Left renal pelvis (tissue), 4 donors: ENCODE measurements at regions not wholly inside any gene's neighbourhood (a gene's known extent, or its start where the extent isn't known, plus 50 kb on each side); places are given as distances from the start of the nearest gene placed in this dataset.
"Not testable (repeated sequence)": the region's sequence is repeated elsewhere in the genome, so short reads cannot be mapped to it uniquely, and the experiment has no call there.

Source experiments
- DNase-seq, 4 donors: peaks; one replicate each; pipeline ENCODE4 v3.0.0-alpha.2; 2013; ENCODE audit warnings: low read depth in 4 of 4, low spot score in 3 of 4

DNA sequence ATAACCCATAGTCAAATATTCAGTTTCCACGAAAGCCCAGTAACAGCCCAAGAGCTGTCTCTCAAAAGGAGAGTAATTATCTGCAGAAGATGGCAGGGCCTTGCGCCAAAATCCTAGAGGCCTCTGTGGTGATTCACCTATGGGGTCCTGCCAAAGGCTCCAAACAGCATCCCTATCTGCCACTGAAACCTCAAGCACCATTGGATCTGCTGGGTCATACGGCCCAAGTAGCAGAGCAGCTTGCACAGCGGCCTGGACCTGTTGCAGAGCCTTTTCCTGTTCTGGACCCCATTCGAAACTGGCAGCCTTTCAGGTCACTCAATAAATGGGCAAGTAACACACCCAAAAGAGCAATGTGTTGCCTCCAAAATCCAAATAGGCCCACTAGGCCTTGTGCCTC lies 183.2 kb upstream of the IPO5 start:
- not testable (repeated sequence) for DNase-seq

DNA sequence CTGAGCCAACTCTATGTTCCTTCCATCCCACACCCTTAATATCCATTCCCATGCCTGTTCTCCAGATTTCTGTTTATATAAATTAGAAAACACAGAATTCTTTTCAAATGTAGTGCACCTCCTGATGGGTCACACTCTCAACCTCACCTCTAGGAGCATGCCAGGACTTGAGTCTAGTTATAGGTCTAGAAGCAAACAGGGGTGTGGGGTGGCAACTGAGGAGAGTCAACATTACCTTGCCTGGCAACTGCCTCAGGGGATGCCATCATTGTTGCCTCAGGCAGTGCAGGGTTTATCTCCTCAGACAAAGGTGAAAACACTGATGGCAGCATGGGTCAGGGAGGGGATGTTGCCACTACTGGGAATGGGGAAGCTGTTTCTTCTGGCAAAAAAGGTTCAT lies 181.0 kb upstream of the IPO5 start:
- DNase-seq = not testable (repeated sequence)

DNA sequence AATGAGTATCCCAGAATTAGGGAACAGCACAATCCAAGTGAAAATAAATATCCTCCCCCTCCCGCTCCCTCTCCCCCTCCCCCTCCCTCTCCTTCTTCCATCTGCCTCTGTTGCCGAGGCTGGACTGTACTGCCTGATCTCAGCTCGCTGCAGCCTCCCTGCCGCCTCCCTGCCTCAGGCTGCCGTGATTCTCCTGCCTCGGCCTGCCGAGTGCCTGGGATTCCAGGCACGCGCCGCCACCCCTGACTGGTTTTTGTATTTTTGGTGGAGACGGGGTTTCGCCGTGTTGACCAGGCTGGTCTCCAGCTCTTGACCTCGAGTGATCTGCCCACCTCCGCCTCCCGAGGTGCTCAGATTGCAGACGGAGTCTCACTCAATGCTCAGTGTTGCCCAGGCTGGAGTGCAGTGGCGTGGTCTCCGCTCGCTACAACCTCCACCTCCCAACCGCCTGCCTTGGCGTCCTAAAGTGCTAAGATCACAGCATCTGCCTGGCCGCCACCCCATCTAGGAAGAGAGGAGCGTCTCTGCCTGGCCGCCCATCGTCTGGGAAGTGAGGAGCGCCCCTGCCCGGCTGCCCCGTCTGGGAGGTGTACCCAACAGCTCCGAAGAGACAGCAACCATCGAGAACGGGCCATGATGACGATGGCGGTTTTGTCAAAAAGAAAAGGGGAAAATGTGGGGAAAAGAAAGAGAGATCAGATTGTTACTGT lies 178.9 kb upstream of the IPO5 start:
- DNase-seq = not testable (repeated sequence)

DNA sequence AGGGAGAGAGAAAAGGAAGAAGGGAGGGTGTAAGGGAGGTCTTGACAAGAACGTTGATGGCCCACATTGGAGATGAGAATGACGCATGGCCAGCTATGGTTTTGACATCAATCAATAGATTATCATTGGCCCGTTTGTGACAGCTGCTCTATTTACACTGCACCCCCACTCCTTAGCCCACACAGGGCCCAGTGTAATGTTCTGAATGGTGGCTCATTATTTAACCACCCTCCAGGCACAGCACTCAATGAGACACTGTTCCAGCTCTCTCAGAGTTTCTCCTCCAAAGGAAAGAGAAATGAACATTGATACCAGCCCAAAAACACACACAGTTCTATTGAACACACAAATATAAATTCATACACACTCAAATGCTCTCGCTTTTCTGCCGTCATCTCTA lies 173.0 kb upstream of the IPO5 start:
- no peak for DNase-seq

DNA sequence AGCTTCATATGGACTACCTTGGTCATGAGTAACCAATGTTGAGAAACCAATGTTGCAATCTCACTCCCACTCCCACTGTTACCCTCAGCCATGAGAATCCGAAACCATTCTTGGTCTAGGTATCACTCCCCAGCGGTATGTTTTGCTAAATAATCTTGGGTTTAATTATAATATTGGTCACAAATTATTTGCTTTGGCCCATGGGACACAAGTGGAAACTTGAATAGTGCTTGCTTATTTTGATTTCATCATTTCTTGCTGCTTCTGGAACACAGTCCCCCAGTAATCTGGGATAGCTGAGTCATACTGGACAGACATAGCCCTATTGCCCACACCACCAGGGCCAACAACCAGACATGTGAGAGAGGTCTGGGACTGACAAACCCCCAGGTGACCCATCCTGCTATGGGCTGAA lies 171.6 kb upstream of the IPO5 start:
- DNase-seq = no peak

DNA sequence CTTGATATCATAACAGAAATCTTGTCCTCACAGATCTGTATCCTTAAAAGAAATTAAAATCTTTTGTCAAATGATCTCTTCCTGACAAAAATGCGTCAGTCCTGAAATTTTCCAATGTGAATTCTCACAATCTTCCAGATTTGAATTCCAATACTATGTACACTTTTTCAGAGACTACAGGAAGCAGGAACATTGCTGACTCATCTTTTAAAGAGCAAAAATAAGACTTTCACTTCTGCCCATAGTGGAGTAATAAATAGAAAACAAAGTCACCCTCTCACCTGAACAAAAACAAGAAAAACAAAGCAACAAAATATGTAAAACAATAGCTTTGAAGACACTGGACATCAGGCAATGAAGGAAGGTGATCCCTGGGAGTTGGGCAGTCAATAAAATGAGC lies 167.0 kb upstream of the IPO5 start:
- DNase-seq = no peak

DNA sequence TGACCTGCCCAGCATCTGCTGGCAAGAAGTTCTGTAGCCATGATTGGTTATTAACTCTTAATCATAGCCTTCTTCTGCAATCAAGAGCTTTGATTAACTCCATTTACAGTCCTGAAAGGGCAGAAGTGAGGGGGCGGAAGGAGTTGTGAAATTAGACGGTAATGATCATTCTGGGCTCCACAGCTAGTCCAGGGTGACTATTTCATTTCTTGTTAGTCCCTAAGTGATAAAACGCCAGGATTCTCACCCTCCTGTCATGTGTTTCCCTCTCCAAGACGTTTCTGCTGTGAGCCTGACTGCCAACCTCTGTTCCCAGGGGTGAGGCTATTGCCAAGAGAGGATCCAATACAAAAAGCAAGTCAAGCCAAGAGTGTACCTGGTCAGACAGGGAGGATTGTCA lies 155.9 kb upstream of the IPO5 start:
- DNase-seq = no peak

DNA sequence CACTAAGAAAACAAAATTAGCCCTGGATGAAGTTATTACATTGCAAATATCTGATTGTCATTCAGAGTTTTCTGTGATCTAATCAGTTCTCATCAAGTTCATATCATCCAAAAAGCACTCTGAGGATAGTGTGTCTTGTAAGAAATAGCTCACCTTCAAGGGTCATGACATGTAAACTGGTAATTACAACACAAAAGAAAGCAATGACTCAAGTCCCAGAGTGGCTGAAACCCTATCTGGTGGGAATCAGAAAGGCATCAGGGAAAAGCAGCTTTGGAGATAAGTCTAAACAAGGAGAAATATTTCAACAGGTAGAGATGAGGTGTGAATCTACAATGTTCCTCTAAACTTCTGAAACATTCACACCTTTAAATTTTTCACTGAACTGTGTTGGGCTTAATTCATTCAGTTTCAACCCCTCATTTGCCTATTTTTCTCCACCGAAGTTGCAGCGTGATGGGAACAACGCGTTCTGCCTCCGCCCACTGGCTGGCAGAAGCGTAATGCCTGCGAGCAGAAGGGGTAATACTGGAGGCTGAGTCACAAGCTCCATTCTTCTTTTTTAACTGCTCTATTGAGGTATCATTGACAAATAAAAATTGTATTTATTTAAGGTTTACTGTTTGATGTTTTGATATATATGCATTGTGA lies 155.2 kb upstream of the IPO5 start:
- no peak for DNase-seq

DNA sequence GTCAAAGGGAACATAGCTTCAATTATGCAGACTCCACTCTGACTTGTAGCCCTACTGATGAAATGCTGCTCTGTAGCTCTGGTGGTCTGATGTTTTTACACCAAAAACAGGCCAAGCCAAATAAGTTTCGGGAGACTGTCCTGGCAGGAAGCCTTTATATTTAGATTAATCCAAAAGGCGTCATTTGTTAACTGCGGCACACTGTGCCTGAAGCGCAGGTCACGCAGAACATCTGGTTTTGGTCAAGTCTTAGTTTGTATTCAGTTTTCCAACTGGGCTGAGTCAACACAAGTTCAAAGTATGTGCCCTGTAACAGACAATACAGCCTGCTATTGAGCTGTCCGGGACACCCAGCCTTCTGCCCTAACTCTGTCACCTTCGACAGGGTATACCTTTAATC lies 154.6 kb upstream of the IPO5 start:
- DNase-seq = peak in 2 of 4 donors; percentile 14 to 19

DNA sequence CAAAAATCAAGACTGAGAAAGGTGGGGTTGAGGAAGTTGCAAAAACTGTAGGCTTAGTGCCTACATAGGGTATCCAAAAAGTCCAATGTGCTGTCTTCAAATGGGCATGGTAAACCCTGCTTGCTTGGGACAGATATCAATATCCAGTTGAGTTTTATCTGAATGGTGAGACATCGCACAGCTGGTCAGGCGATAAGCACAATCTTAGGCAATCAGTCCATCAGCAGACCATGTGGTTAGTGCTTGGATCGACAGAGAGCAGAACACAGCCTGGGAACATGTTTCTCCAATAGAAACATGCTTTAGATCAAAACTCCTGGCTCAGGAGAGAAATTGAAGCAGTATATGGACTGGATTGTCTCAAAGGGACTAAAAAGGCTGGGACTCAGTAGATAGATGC lies 151.3 kb upstream of the IPO5 start:
- no peak for DNase-seq

DNA sequence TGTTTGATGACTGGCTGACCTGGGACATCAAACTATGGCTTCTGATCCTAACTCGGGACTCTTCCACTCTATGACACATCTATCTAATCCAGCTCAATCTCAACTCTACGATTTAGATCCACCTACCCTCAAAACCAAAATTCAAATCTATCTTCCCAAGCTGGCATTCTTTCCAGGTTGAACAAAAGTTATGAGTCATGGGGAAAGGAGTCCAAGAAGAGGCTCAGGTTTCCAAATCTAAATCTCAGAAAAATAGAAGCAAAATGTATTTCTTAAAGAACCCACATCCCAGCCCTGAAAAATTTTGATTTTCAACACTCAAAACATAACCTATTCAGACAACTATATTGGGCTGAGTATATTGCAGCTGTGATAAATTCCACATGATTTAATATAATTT lies 143.9 kb upstream of the IPO5 start:
- DNase-seq = no peak

DNA sequence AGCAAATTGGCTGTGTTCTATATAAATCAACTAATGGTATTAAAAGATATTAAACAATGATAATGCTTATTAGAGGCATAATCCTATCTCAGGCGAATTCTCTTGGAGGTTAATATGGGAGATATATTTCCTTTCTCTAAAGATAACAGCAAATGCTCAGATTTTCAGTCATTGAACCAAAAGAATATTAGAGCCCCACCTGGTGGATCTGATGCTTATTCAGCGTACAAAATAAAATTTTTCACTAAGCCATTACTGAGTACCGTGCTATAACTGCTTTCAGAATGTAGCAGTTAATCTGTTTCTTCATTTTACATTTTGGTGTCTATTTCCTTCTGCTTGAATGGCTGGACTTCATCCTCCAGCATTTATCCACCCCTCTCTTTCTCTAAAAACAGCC lies 143.3 kb upstream of the IPO5 start:
- peak in 1 of 4 donors; percentile 10 for DNase-seq

DNA sequence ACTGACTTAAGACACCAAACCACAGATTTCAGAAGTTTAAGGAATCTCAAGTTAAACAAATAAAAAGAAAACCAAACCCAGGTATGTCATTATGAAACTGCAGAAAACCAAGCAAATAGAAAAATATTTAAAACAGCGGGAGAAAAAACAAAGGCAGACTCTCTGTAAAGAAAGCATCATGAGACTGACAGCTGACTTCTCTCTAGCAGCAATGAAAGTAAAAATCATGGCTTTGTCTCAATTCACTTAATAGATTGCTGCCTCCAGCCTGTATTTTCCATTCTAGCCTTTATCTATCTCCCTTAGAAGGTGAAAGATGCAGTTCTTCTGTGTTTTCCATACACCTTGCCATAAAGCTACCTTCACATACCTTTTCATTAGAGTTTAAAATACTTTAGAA lies 131.1 kb upstream of the IPO5 start:
- no peak for DNase-seq

DNA sequence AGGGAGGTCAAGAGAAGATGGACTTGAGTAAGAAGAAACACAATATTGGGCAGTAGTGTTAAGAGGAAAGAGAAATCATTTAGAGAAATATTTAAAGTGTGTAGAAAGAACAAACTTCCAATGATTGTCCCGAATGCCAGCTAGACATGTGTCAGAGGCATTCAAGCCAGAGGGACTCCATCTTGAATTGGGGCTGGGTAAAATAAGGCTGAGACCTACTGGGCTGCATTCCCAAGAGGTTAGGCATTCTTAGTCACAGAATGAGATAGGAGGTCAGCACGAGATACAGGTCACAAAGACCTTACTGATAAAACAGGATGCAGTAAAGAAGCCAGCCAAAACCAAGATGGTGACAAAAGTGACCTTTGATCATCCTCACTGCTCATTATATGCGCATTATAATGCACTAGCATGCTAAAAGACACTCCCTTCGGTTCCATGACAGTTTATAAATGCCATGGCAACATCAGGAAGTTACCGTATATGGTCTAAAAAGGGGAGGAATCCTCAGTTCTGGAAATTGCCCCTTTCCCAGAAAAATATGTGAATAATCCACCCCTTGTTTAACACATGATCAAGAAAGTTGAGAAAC lies 127.0 kb upstream of the IPO5 start:
- DNase-seq = no peak

DNA sequence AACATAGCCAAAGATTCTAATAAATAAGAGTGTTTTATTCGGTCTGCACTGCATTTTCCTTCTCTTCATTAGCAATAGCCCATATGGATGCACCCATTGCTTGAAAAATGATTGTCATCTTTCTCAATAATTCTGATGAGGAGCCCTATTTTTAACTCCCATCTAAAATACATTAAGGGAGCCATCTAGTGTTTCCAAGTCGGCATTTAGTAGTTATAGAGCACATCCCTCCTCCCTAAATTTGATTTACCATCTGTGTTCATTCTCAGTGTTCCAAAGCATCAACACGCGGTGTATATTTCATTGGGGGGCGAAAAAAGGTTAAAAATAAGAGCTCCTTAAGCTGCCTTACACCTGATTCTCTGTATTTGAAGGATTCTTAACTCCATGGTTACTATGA lies 119.2 kb upstream of the IPO5 start:
- DNase-seq = no peak

DNA sequence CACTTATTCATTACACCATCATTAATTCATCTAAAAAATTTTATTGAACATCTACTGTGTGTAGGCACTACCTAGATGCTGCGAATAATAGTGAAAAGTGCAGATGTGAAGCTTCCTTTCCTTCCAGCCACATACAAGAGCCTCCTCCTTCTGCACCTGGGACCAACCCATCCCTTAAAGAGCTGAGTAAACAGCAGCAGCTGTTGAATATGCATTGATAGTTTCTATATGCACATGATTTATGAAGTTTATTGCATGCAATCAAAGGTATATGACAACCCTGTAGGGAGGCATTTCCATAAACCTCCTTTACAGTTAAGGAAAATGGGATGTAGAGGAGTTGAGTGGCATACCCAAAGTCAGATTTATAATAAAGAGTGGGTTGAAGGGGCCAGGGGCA lies 110.3 kb upstream of the IPO5 start:
- no peak for DNase-seq

DNA sequence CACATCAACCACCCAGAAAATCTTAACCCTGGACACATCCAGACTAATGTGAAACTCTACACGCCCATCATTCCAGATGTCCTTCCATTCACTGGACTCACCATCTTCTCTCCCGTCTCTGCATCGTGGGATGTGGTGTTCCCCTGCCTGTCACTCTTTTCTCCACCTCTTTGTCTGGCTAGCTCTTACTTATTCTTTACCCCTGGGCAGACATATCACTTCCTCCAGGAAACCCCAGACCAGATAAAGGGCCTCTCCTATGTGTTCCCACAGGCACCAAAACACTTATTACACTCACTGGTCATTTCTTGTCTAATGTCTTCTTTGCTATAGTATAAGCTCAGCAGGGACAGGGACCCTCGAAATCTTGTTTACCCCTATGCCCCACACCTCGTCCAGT lies 109.3 kb upstream of the IPO5 start:
- DNase-seq = no peak

DNA sequence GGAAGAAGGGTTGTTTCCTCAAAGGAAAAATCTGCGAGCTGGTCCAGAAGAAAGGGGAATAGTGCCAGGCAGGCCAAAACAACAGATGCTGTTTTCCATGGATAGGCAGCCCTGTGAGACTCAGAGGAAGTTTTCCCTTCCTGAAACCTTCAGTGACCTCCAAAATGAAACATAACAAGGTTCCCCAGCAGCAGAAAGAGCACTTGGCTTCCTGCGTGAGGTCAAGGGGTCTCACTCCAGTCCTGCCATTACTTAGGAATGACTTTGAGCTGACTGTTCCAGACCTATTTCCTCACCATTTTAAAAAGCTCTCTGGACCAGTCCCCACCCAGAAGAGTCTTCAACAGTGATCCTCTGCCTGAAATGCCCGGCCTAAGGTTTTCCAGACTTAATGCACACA lies 104.6 kb upstream of the IPO5 start:
- no peak for DNase-seq

DNA sequence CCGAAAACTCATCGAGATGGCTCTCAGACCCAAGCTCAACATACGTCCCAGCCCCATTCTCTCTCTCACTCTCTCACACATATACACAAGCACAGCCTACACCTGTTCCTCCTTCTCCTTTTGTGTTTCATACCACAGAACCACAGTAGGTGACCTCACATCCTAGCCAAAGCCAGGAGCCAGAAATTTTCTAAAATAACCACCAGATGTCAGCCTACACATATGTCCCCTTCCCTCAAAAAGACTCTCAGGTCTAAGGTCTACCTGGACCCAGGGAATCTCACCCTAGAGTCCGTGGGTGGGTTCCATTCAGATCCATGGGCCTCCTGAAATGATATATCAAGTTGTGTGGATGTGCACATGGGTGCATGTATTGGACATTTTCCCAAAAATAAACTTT lies 104.2 kb upstream of the IPO5 start:
- DNase-seq = no peak

DNA sequence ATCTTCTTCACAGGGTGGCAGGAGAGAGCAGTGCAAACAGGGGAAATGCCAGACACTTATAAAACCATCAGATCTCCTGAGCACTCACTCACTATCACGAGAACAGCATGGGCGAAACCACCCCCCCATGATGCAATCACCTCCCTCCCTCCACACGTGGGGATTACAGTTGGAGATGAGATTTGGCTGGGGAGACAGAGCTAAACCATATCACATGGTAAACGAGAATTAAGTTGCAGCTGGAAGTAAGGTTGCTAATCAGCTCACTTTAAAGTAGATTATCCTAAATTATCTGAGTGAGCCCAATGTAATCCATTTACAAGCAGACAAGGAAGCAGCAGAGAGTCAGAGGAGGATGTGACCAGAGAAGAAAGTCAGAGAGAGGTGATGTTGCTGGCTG lies 102.2 kb upstream of the IPO5 start:
- no peak for DNase-seq

DNA sequence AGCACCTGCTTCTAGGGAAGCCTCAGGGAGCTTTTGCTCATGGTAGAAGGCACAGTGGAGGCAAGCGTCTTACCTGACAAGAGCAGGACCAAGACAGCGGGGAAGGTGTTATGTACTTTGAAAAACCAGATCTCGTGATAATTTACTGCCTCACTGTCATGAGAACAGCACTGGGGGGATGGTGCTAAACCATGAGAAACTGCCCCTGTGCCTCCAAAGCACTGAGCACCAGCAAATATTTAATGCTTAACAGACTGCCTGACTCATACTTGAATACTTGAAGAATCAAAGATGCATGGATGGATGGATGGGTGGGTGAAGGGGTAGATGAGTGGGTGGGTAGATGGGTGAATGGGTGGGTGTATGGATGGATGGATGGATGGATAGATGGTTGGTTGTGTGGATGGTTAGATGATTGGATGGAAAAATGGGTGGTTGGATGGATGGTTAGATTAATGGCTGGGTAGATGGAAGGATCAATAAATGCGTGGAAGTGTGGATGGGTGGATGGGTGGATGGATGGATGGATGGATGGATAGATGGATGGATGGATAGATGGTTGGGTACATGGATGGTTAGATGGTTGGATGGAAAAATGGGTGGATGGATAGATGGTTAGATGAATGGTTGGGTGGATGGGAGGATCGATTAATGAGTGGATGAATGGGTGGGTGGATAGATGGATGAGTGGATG lies 101.1 kb upstream of the IPO5 start:
- no peak for DNase-seq

DNA sequence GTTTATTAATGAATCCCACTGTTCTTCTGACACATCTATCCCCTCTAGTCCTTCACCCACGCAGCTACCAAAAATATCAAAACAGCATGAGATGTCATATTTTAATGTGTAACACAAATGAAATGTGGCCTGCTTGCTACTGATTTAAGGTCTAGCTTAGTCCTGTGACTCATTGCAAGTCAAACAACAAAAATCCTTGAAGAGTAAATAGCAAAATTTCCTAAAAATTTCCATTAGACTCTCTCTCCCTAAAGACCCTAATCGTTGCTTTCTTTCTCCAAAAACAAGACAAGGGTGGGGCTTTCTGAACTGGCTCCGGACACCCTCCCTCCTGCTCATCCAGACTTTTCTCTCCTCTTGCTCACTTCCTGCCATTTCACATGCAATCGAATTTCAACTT lies 99.9 kb upstream of the IPO5 start:
- DNase-seq = no peak
